Testis (tissue), 2 donors: ENCODE measurements at regions not wholly inside any gene's neighbourhood (a gene's known extent, or its start where the extent isn't known, plus 50 kb on each side); places are given as distances from the start of the nearest gene placed in this dataset.

Experiments used
- POLR2A ChIP-seq: fragments of 450-650 bp; IDR thresholded peaks from one replicate; pipeline ENCODE4 v1.6.1; 2017; ENCODE audit warnings: antibody characterized with exemption, mild to moderate bottlenecking, moderate library complexity
- TF ChIP-seq, protein P1 (sequence below), 3 experiments: fragments of 450-650 bp in 2 of 3; fragments of 200-600 bp in 1 of 3; sonication (generic) in 1 of 3; IDR thresholded peaks; one replicate each; pipeline ENCODE4 v1.5.1; 2016 to 2019; ENCODE audit warnings: antibody characterized with exemption in 3 of 3, mild to moderate bottlenecking in 2 of 3, moderate library complexity in 1 of 3

DNA sequence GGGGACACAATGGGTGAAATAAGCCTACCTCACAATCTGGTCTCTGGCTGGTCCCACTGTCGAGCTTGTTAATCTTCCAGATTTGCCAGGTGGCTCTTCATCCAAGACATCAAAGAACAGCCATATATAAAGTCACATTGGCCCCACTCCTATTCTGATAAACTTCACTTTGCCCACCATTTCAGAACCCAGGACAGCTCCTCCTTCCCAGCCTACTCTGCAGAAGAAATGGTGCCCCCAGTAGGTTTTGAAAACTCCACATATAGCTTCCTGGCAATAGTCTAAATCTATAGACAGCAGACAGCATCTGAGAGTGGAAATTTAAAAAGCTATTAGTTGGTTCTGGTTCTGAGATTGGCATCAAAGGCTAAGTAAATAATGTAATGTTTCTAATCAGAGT is 143.1 kb upstream of the PCSK2 start:
- TF ChIP-seq, protein P1, sequence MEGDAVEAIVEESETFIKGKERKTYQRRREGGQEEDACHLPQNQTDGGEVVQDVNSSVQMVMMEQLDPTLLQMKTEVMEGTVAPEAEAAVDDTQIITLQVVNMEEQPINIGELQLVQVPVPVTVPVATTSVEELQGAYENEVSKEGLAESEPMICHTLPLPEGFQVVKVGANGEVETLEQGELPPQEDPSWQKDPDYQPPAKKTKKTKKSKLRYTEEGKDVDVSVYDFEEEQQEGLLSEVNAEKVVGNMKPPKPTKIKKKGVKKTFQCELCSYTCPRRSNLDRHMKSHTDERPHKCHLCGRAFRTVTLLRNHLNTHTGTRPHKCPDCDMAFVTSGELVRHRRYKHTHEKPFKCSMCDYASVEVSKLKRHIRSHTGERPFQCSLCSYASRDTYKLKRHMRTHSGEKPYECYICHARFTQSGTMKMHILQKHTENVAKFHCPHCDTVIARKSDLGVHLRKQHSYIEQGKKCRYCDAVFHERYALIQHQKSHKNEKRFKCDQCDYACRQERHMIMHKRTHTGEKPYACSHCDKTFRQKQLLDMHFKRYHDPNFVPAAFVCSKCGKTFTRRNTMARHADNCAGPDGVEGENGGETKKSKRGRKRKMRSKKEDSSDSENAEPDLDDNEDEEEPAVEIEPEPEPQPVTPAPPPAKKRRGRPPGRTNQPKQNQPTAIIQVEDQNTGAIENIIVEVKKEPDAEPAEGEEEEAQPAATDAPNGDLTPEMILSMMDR (IDR thresholded peaks at IDR 0.05) = no peak
- no peak for TF ChIP-seq POLR2A
